ENCODE measurements at regions not wholly inside any gene's neighbourhood (a gene's known extent, or its start where the extent isn't known, plus 50 kb on each side); places are given as distances from the start of the nearest gene placed in this dataset.

DNA sequence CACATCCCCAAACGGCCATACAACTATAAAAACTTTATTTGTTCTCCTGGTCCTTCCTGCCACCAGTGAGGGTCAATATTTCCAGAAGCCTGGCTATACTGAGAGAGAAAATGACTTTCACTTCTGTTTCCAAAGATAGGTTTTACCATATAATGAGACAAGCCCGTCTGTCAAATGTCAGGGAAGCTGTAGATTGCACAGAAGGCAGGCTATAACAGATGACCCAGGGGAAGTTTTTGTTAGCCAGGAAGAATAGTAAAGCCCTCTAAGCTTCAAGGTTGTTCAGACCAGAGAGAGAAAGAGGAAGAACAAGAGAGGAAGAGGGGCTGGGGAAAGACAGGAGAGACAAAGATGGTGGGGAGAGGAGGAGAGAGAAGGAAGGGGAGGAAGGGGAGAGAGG, 217.5 kb downstream of the GBA3 start:
- no peak overlapping the region for H2BK20ac ChIP-seq (ENCODE audit: low read depth, low read length)
- no peak overlapping the region for H3K4me2 ChIP-seq (ENCODE audit: low read depth, low read length)
- no peak overlapping the region for H3K18ac ChIP-seq (ENCODE audit: low read depth, low read length)
- H3K79me1 ChIP-seq (ENCODE audit: low read depth in 1 of 2, low read length in 2 of 2) = no peaks in the 10 kb centered on the region
- no peak overlapping the region for H2BK5ac ChIP-seq (ENCODE audit: low read depth, low read length, poor library complexity, severe bottlenecking)
- peaks cover 5% of the 10 kb centered on the region for H3K9me3 ChIP-seq (ENCODE audit: control insufficient read depth, insufficient read depth, low read length)
- H3K4me3 ChIP-seq (ENCODE audit: insufficient read depth, low read depth, low read length) = no peak overlapping the region
- H2BK120ac ChIP-seq (ENCODE audit: low read depth, low read length) = no peak overlapping the region
- no peak overlapping the region for H3K9ac ChIP-seq (ENCODE audit: low read depth, low read length)
- no TSS peak for BruUV-seq (replicated peaks)
- in situ Hi-C loops (cut with MboI; ENCODE audit: low sequenced_read_pairs) (no loop called here), intact Hi-C loops (cut with micrococcal nuclease) (no loop called here), dilution Hi-C loops (cut with HindIII; ENCODE audit: low sequenced_read_pairs, unreplicated experiment) (no loop called here)
- no peak overlapping the region for H2BK15ac ChIP-seq (ENCODE audit: low read depth, low read length)
- ChIA-PET CTCF (no interaction called here), POLR2A (ENCODE audit: unreplicated experiment) (no interaction called here)
- no peak overlapping the region for H4K91ac ChIP-seq (ENCODE audit: insufficient read depth, low read depth, low read length)
- DNase-seq (no peak), ATAC-seq (ENCODE audit: low read depth) (no peak)
- no peak overlapping the region for H3K4ac ChIP-seq (ENCODE audit: low read depth, low read length)
- H3K27me3 ChIP-seq (ENCODE audit: control insufficient read depth, insufficient read depth, low read length) = no peaks in the 10 kb centered on the region
- H3K36me3 ChIP-seq (ENCODE audit: control insufficient read depth, insufficient read depth, low read length) = no peaks in the 10 kb centered on the region
- no peak overlapping the region for H3K56ac ChIP-seq (ENCODE audit: extremely low read depth, insufficient read depth, low read length)
- H3K23ac ChIP-seq (ENCODE audit: low read depth, low read length) = no peak overlapping the region
- TF ChIP-seq MXI1 (IDR thresholded peaks at IDR 0.05; ENCODE audit: borderline replicate concordance, low read depth, low read length) (no peak), SMC3 (IDR thresholded peaks at IDR 0.05; ENCODE audit: low read depth, low read length) (no peak), MAFK (IDR thresholded peaks at IDR 0.05; ENCODE audit: low read depth, low read length) (no peak), FOS (IDR thresholded peaks at IDR 0.05; ENCODE audit: low read depth, low read length) (no peak), RFX5 (IDR thresholded peaks at IDR 0.05; ENCODE audit: low read depth, low read length) (no peak), RAD21 (IDR thresholded peaks at IDR 0.05; ENCODE audit: low read length) (no peak), MAZ (IDR thresholded peaks at IDR 0.05; ENCODE audit: borderline replicate concordance, low read depth, low read length) (no peak), NFE2L2 (IDR thresholded peaks at IDR 0.05; ENCODE audit: low read depth, low read length) (no peak), BHLHE40 (IDR thresholded peaks at IDR 0.05; ENCODE audit: low read depth, low read length) (no peak), ELK1 (IDR thresholded peaks at IDR 0.05; ENCODE audit: borderline replicate concordance, low read depth, low read length) (no peak), RCOR1 (IDR thresholded peaks at IDR 0.05; ENCODE audit: insufficient replicate concordance, low read length) (no peak), CEBPB (IDR thresholded peaks at IDR 0.05; ENCODE audit: low read depth, low read length) (no peak), POLR2A (IDR thresholded peaks at IDR 0.05; ENCODE audit: low read depth, low read length) (no peak)
- TF ChIP-seq, protein P1, sequence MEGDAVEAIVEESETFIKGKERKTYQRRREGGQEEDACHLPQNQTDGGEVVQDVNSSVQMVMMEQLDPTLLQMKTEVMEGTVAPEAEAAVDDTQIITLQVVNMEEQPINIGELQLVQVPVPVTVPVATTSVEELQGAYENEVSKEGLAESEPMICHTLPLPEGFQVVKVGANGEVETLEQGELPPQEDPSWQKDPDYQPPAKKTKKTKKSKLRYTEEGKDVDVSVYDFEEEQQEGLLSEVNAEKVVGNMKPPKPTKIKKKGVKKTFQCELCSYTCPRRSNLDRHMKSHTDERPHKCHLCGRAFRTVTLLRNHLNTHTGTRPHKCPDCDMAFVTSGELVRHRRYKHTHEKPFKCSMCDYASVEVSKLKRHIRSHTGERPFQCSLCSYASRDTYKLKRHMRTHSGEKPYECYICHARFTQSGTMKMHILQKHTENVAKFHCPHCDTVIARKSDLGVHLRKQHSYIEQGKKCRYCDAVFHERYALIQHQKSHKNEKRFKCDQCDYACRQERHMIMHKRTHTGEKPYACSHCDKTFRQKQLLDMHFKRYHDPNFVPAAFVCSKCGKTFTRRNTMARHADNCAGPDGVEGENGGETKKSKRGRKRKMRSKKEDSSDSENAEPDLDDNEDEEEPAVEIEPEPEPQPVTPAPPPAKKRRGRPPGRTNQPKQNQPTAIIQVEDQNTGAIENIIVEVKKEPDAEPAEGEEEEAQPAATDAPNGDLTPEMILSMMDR (conservative IDR thresholded peaks at IDR 0.05; ENCODE audit: low read depth, low read length) = no peak
- TF ChIP-seq, protein P2, sequence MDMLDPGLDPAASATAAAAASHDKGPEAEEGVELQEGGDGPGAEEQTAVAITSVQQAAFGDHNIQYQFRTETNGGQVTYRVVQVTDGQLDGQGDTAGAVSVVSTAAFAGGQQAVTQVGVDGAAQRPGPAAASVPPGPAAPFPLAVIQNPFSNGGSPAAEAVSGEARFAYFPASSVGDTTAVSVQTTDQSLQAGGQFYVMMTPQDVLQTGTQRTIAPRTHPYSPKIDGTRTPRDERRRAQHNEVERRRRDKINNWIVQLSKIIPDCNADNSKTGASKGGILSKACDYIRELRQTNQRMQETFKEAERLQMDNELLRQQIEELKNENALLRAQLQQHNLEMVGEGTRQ (IDR thresholded peaks at IDR 0.05; ENCODE audit: low read depth, low read length) = no peak
- H2AK9ac ChIP-seq (replicated peaks; ENCODE audit: low read depth, low read length, poor library complexity) = no peak overlapping the region
- H4K5ac ChIP-seq (ENCODE audit: low read depth, low read length) = no peak overlapping the region
- no peaks in the 10 kb centered on the region for H3K4me1 ChIP-seq (ENCODE audit: control insufficient read depth, insufficient read depth, low read length)
- no CpG with 5 or more reads among the region's 2 CpGs for WGBS, 2 experiments (ENCODE audit: extremely low coverage in 2 of 2, insufficient read length in 1 of 2)
- no peaks in the 10 kb centered on the region for H4K20me1 ChIP-seq (ENCODE audit: insufficient read depth, low read length)
- H3K9me1 ChIP-seq (ENCODE audit: insufficient read depth, low read length) = no peaks in the 10 kb centered on the region
- no peak overlapping the region for H4K8ac ChIP-seq (ENCODE audit: low read depth in 2 of 2, low read length in 2 of 2)
- no peak overlapping the region for H2AK5ac ChIP-seq (ENCODE audit: low read depth, low read length)
- H3K27ac ChIP-seq (ENCODE audit: insufficient read depth, low read length) = no peak overlapping the region
- no peak overlapping the region for H2AFZ ChIP-seq (replicated peaks; ENCODE audit: low read length, poor library complexity)
- H3K14ac ChIP-seq (replicated peaks; ENCODE audit: low read depth, low read length) = no peak overlapping the region
